ENCODE measurements at regions not wholly inside any gene's neighbourhood (a gene's known extent, or its start where the extent isn't known, plus 50 kb on each side); places are given as distances from the start of the nearest gene placed in this dataset.

DNA sequence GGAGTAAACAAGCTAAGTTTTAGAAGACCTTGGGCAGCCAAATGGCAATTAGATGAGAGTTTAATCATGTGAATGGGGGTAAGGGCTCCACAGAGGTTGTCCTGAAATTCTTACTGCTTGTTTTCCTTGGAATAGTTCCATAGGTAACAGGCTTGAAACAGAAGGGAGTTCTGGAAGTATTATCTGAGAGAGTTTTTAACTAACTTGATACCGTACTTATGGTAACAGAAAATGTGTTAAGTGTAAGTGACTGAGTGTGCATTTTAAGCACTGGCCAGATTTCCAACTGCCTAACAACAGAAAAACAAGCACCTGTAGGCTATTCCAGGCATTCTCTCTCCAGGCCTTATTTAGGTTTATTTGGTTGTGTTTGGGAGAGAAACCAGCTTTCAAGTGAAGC is 414.6 kb upstream of the PDE3A start:
- no peak for DNase-seq (ENCODE audit: low read depth)

DNA sequence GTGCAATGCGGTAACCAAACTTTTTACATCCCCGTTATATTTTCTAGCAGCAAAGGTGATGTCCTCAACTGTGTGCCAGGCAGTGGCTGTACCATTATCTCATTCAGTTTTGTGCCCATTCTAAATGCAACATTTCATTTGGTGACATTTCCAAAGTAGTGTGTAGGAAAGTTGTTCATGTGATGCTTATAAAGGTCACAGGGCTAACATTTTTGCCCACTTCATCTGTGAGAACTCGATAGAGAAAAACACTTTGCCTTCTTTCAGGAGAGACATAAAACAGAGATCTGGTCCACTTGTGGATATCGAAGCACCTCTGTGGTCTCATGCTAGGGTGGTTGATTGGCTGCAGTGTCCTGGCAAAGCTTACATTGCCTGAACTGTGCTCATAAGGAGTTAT is 414.2 kb upstream of the PDE3A start:
- H3K36me3 ChIP-seq (ENCODE audit: control insufficient read depth, insufficient read depth, low read length): no peaks in the 10 kb centered on the region
- H3K27me3 ChIP-seq (ENCODE audit: control insufficient read depth, insufficient read depth, low read length): no peaks in the 10 kb centered on the region
- no peak for DNase-seq (ENCODE audit: low read depth)
- H3K4me3 ChIP-seq (ENCODE audit: low read depth, low read length): no peak overlapping the region
- TF ChIP-seq, protein P1, sequence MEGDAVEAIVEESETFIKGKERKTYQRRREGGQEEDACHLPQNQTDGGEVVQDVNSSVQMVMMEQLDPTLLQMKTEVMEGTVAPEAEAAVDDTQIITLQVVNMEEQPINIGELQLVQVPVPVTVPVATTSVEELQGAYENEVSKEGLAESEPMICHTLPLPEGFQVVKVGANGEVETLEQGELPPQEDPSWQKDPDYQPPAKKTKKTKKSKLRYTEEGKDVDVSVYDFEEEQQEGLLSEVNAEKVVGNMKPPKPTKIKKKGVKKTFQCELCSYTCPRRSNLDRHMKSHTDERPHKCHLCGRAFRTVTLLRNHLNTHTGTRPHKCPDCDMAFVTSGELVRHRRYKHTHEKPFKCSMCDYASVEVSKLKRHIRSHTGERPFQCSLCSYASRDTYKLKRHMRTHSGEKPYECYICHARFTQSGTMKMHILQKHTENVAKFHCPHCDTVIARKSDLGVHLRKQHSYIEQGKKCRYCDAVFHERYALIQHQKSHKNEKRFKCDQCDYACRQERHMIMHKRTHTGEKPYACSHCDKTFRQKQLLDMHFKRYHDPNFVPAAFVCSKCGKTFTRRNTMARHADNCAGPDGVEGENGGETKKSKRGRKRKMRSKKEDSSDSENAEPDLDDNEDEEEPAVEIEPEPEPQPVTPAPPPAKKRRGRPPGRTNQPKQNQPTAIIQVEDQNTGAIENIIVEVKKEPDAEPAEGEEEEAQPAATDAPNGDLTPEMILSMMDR (IDR thresholded peaks at IDR 0.05; ENCODE audit: insufficient read depth, low read length, poor library complexity, severe bottlenecking): no peak

More for the DNA sequence above, 414.6 kb upstream of the PDE3A start:
- H3K4me3 ChIP-seq (ENCODE audit: low read depth, low read length): no peak overlapping the region
- TF ChIP-seq, protein P1 (IDR thresholded peaks at IDR 0.05; ENCODE audit: insufficient read depth, low read length, poor library complexity, severe bottlenecking): no peak
- no peaks in the 10 kb centered on the region for H3K36me3 ChIP-seq (ENCODE audit: control insufficient read depth, insufficient read depth, low read length)
- H3K27me3 ChIP-seq (ENCODE audit: control insufficient read depth, insufficient read depth, low read length): no peaks in the 10 kb centered on the region

DNA sequence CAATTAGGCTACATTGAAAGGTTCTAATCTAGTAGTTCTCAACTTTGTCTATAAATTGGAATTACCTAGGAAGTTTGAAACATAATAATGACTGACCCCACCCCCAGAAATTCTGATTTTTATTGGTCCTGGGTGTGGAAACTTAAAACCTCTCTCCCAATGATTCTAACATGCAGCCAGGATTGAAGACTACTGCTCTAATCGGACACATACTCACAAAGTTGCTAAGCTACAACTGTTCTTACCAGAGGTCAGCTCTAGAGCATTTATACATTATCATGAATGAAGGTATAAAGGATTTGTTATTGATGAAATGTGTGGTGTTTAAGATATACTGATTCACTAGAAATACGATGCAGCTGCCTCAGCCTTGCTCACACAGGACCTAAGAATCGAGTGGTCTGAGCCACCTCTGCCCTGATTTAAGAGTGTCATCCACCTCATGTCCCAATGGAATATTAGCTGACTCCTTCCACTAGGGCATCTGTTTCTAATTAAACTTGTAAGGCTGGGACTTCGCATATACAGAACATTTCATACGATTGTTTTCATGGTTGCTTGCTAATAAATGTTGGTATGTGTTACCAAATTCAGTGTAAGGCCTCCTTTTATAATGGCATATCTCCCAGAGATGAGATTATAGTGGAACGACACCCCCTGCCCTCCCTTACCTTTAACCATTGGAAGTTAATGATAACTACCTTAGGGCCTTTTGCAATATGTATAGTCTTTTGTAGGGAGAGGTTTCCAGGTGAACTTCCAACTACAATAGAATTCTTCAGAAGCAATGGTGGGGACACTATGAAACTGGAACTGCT is 410.8 kb upstream of the PDE3A start:
- DNase-seq (ENCODE audit: low read depth): no peak
- TF ChIP-seq, protein P1 (IDR thresholded peaks at IDR 0.05; ENCODE audit: insufficient read depth, low read length, poor library complexity, severe bottlenecking): no peak
- Histone ChIP-seq H3K36me3 (ENCODE audit: control insufficient read depth, insufficient read depth, low read length) (no peaks in the 10 kb centered on the region), H3K27me3 (ENCODE audit: control insufficient read depth, insufficient read depth, low read length) (no peaks in the 10 kb centered on the region), H3K4me3 (ENCODE audit: low read depth, low read length) (no peak overlapping the region)

DNA sequence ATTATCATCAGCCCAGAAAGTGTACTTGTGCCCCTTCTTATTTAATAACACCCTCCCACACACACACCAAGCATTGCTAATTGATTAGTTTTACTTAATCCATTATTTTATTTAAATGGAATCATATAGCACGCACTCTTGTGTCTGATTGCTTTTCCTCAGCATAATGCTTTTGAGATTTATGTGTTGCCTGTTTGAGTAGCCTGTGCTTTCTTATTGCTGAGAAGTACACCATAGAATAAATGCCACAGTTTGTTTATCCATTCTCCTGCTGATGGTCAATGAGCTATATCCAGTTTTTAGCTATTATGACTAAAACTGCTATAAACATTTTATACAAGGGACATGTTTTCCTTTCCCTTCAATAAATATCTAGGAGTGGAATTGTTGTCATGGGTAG is 409.9 kb upstream of the PDE3A start:
- TF ChIP-seq, protein P1 (IDR thresholded peaks at IDR 0.05; ENCODE audit: insufficient read depth, low read length, poor library complexity, severe bottlenecking): no peak
- Histone ChIP-seq H3K4me3 (ENCODE audit: low read depth, low read length) (no peak overlapping the region), H3K27me3 (ENCODE audit: control insufficient read depth, insufficient read depth, low read length) (no peaks in the 10 kb centered on the region), H3K36me3 (ENCODE audit: control insufficient read depth, insufficient read depth, low read length) (no peaks in the 10 kb centered on the region)
- no peak for DNase-seq (ENCODE audit: low read depth)

DNA sequence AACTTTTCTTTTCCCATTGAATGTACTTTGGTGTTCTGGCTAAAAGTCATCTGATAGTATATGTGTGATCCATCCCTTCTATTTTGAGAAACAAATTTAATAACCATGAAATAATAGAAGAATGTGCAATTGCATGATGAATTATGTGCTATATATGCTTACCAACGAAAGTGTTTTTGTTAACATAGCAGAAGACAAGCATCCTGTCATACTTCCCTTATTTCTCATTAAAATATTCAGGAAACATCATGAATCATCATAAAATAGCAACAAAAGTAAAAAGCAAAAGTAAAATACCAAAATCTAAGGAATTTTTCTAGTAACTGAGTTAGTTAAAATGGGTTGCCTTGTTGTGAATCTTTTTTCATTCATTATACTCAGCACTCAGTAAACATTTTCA is 409.0 kb upstream of the PDE3A start:
- no peak for DNase-seq (ENCODE audit: low read depth)
- Histone ChIP-seq H3K36me3 (ENCODE audit: control insufficient read depth, insufficient read depth, low read length) (no peaks in the 10 kb centered on the region), H3K27me3 (ENCODE audit: control insufficient read depth, insufficient read depth, low read length) (no peaks in the 10 kb centered on the region), H3K4me3 (ENCODE audit: low read depth, low read length) (no peak overlapping the region)
- TF ChIP-seq, protein P1 (IDR thresholded peaks at IDR 0.05; ENCODE audit: insufficient read depth, low read length, poor library complexity, severe bottlenecking): no peak

DNA sequence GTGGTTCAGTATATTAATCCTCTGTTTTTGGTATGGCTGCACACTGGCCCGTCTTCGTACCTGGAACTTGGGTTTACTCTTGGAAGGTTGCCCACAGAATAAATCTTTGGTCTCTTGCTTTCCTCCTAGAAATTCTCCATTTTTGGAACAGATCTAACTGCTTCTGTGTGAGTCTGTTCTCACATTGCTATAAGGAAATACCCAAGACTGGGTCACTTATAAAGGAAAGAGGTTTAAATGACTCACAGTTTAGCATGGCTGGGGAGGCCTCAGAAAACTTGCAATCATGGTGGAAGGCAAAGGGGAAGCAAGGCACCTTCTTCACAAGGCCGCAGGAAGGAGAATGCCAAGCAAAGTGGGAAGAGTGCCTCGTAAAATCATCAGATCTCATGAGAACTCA is 407.8 kb upstream of the PDE3A start:
- H3K36me3 ChIP-seq (ENCODE audit: control insufficient read depth, insufficient read depth, low read length): no peaks in the 10 kb centered on the region
- TF ChIP-seq, protein P1 (IDR thresholded peaks at IDR 0.05; ENCODE audit: insufficient read depth, low read length, poor library complexity, severe bottlenecking): no peak

More for the DNA sequence above, 407.8 kb upstream of the PDE3A start:
- DNase-seq (ENCODE audit: low read depth): no peak
- Histone ChIP-seq H3K27me3 (ENCODE audit: control insufficient read depth, insufficient read depth, low read length) (no peaks in the 10 kb centered on the region), H3K4me3 (ENCODE audit: low read depth, low read length) (no peak overlapping the region)

All from kidney epithelial cell (primary cell).